SK-N-SH treated with all-trans-retinoic acid at 6 μM for 48 hours (cell line): ENCODE measurements at regions not wholly inside any gene's neighbourhood (a gene's known extent, or its start where the extent isn't known, plus 50 kb on each side); places are given as distances from the start of the nearest gene placed in this dataset.
"Not testable (repeated sequence)": the region's sequence is repeated elsewhere in the genome, so short reads cannot be mapped to it uniquely, and the experiment has no call there.

ENCODE experiments used
- ATAC-seq: fragments of 200-7000 bp; cut with Tn5 transposase; 3 replicates; pipeline ENCODE4 v1.9.1; 2020; ENCODE audit warnings: mild to moderate bottlenecking, moderate library complexity
- ARNTL ChIP-seq: fragments of 450-650 bp; formaldehyde crosslinking; IDR thresholded peaks from 2 replicates; pipeline ENCODE4 v1.5.0; 2020; ENCODE audit warnings: low read depth, mild to moderate bottlenecking, moderate library complexity, borderline replicate concordance
- CREB5 ChIP-seq: fragments of 250-450 bp; sonication (Bioruptor Pico); IDR thresholded peaks from 2 replicates; pipeline ENCODE4 v1.5.1; 2020; ENCODE audit warnings: low read depth, mild to moderate bottlenecking, moderate library complexity
- CSDC2 ChIP-seq: fragments of 250-450 bp; sonication (Bioruptor Pico); IDR thresholded peaks from 2 replicates; pipeline ENCODE4 v1.5.0; 2020; ENCODE audit warnings: mild to moderate bottlenecking, moderate library complexity
- CSRNP3 ChIP-seq: fragments of 250-450 bp; sonication (Bioruptor Pico); IDR thresholded peaks from 2 replicates; pipeline ENCODE4 v1.5.1; 2021; ENCODE audit warnings: mild to moderate bottlenecking, moderate library complexity
- ESRRG ChIP-seq: fragments of 250-450 bp; sonication (Bioruptor Pico); IDR thresholded peaks from 2 replicates; pipeline ENCODE4 v1.6.1; 2021; ENCODE audit warnings: mild to moderate bottlenecking
- GLIS3 ChIP-seq: fragments of 250-450 bp; sonication (Bioruptor Pico); IDR thresholded peaks from 2 replicates; pipeline ENCODE4 v1.5.0; 2020; ENCODE audit warnings: mild to moderate bottlenecking, moderate library complexity
- ISL1 ChIP-seq: fragments of 250-450 bp; sonication (Bioruptor Pico); IDR thresholded peaks from 2 replicates; pipeline ENCODE4 v2.1.2; 2022; ENCODE audit warnings: mild to moderate bottlenecking, moderate library complexity
- OSR1 ChIP-seq: fragments of 250-450 bp; sonication (Bioruptor Pico); IDR thresholded peaks from 2 replicates; pipeline ENCODE4 v1.8.0; 2022; ENCODE audit warnings: moderate library complexity, mild to moderate bottlenecking, inconsistent platforms
- PATZ1 ChIP-seq: fragments of 250-450 bp; sonication (Bioruptor Pico); IDR thresholded peaks from 2 replicates; pipeline ENCODE4 v1.8.0; 2020; ENCODE audit warnings: mild to moderate bottlenecking, moderate library complexity, borderline replicate concordance
- POU6F1 ChIP-seq: fragments of 250-450 bp; sonication (Bioruptor Pico); IDR thresholded peaks from 2 replicates; pipeline ENCODE4 v1.8.0; 2021; ENCODE audit warnings: low read depth, mild to moderate bottlenecking, moderate library complexity, borderline replicate concordance
- RARB ChIP-seq: fragments of 250-450 bp; sonication (Bioruptor Pico); IDR thresholded peaks from 2 replicates; pipeline ENCODE4 v1.8.0; 2021; ENCODE audit warnings: mild to moderate bottlenecking, moderate library complexity
- SNAI2 ChIP-seq: fragments of 250-450 bp; sonication (Bioruptor Pico); IDR thresholded peaks from 2 replicates; pipeline ENCODE4 v1.5.0; 2020; ENCODE audit warnings: mild to moderate bottlenecking, moderate library complexity
- TCF4 ChIP-seq: fragments of 250-450 bp; sonication (Bioruptor Pico); IDR thresholded peaks from 2 replicates; pipeline ENCODE4 v1.8.0; 2021; ENCODE audit warnings: mild to moderate bottlenecking, moderate library complexity, borderline replicate concordance
- TSHZ2 ChIP-seq: fragments of 250-450 bp; sonication (Bioruptor Pico); IDR thresholded peaks from 2 replicates; pipeline ENCODE4 v1.5.0; 2020; ENCODE audit warnings: mild to moderate bottlenecking, moderate library complexity
- ZC3H10 ChIP-seq: fragments of 250-450 bp; sonication (Bioruptor Pico); IDR thresholded peaks from 2 replicates; pipeline ENCODE4 v1.5.1; 2021; ENCODE audit warnings: mild to moderate bottlenecking, moderate library complexity
- ZFP3 ChIP-seq: fragments of 250-450 bp; sonication (Bioruptor Pico); IDR thresholded peaks from 2 replicates; pipeline ENCODE4 v1.5.0; 2020; ENCODE audit warnings: mild to moderate bottlenecking, moderate library complexity
- ZFP30 ChIP-seq: fragments of 450-650 bp; formaldehyde crosslinking; IDR thresholded peaks from 2 replicates; pipeline ENCODE4 v1.5.0; 2022; ENCODE audit warnings: mild to moderate bottlenecking, moderate library complexity
- ZNF565 ChIP-seq: fragments of 450-650 bp; formaldehyde crosslinking; conservative IDR thresholded peaks from 2 replicates; pipeline ENCODE4 v1.5.0; 2020; ENCODE audit warnings: low read depth, mild to moderate bottlenecking, moderate library complexity
- ZNF70 ChIP-seq: fragments of 450-650 bp; formaldehyde crosslinking; IDR thresholded peaks from 2 replicates; pipeline ENCODE4 v1.5.0; 2020; ENCODE audit warnings: mild to moderate bottlenecking, moderate library complexity
- ZNF8 ChIP-seq: fragments of 450-650 bp; formaldehyde crosslinking; IDR thresholded peaks from 2 replicates; pipeline ENCODE4 v1.5.0; 2020; ENCODE audit warnings: mild to moderate bottlenecking, moderate library complexity

- ATAC-seq = 0 out of 3 replicates have a peak, but pooled peaks have one; percentile 44
- TF ChIP-seq RARB (CRISPR knock-in tag) (no peak), ZFP30 (CRISPR knock-in tag) (no peak), ZFP3 (CRISPR knock-in tag) (no peak)
Observed at GRCh38 chr9:78697618-78698017, 400.7 kb downstream of the PSAT1 start.

GRCh38 chr9:78698371-78698770 is 401.4 kb downstream of the PSAT1 start:
- no peak for ATAC-seq
- TF ChIP-seq ZNF8 (CRISPR knock-in tag) (no peak), ZFP3 (CRISPR knock-in tag) (no peak), ZNF70 (CRISPR knock-in tag) (no peak), GLIS3 (CRISPR knock-in tag) (no peak), PATZ1 (CRISPR knock-in tag) (no peak), RARB (CRISPR knock-in tag) (no peak), CSDC2 (CRISPR knock-in tag) (no peak), ZNF565 (no peak), CSRNP3 (CRISPR knock-in tag) (no peak)

GRCh38 chr9:78699217-78699616 is 402.3 kb downstream of the PSAT1 start:
- ATAC-seq = not testable (repeated sequence)

GRCh38 chr9:78704153-78704552 is 407.2 kb downstream of the PSAT1 start:
- ATAC-seq = not testable (repeated sequence)

GRCh38 chr9:78707080-78707479 is 410.2 kb downstream of the PSAT1 start:
- TF ChIP-seq ZC3H10 (CRISPR knock-in tag) = no peak
- TF ChIP-seq OSR1 = no peak
- TF ChIP-seq CREB5 (CRISPR knock-in tag) = no peak
- TF ChIP-seq RARB (CRISPR knock-in tag) = no peak
- TF ChIP-seq ARNTL = no peak

GRCh38 chr9:78707481-78707991 is 410.6 kb downstream of the PSAT1 start:
- TF ChIP-seq ISL1 (CRISPR knock-in tag) (peak; percentile 92), POU6F1 (CRISPR knock-in tag) (no peak)
- peak; percentile 94 for ATAC-seq

More at GRCh38 chr9:78707080-78707479, 410.2 kb downstream of the PSAT1 start:
- ATAC-seq = peak; percentile 12; the same call in 2 of the 3 replicates

GRCh38 chr9:78712903-78713613 is 416.1 kb downstream of the PSAT1 start:
- ATAC-seq = no peak
- TF ChIP-seq TSHZ2 (no peak), ZC3H10 (CRISPR knock-in tag) (no peak), TCF4 (CRISPR knock-in tag) (no peak), SNAI2 (CRISPR knock-in tag) (no peak), ZNF70 (CRISPR knock-in tag) (no peak), OSR1 (no peak), CSDC2 (CRISPR knock-in tag) (no peak), ESRRG (CRISPR knock-in tag) (no peak), ARNTL (no peak), GLIS3 (CRISPR knock-in tag) (no peak)
